Transverse colon (tissue), 4 donors: ENCODE measurements at regions not wholly inside any gene's neighbourhood (a gene's known extent, or its start where the extent isn't known, plus 50 kb on each side); places are given as distances from the start of the nearest gene placed in this dataset.

Experiments
- DNase-seq: peaks from one replicate; pipeline ENCODE4 v3.0.0-alpha.2; 2019
- H3K27ac ChIP-seq, 4 donors: fragments of 200-600 bp; sonication (generic); 2 replicates each; pipeline ENCODE4 v1.5.1; 2016 to 2018; ENCODE audit warnings: inconsistent platforms in 4 of 4
- H3K27me3 ChIP-seq: fragments of 200-600 bp; sonication (generic); 2 replicates; pipeline ENCODE4 v1.5.1; 2017; ENCODE audit warnings: inconsistent platforms
- H3K36me3 ChIP-seq, 4 donors: fragments of 200-600 bp; sonication (generic); 2 replicates each; pipeline ENCODE4 v1.5.1; 2017 to 2019; ENCODE audit warnings: inconsistent platforms in 4 of 4
- H3K4me1 ChIP-seq, 4 donors: fragments of 200-600 bp; sonication (generic); 2 replicates each; pipeline ENCODE4 v1.5.1; 2017 to 2020; ENCODE audit warnings: inconsistent platforms in 4 of 4
- H3K4me3 ChIP-seq, 4 donors: fragments of 200-600 bp; sonication (generic); 1 replicate in 1 of 4; 2 replicates in 3 of 4; pipeline versions ENCODE4 v1.5.1 to v1.6.1; 2017 to 2019; ENCODE audit warnings: inconsistent platforms in 4 of 4
- H3K9me3 ChIP-seq, 2 donors: fragments of 200-600 bp; sonication (generic); 2 replicates each; pipeline ENCODE4 v1.5.1; 2017 to 2019; ENCODE audit warnings: inconsistent platforms in 2 of 2
- EP300 ChIP-seq: sonication (generic); formaldehyde crosslinking; IDR thresholded peaks from one replicate; pipeline ENCODE4 v1.6.1; 2017; ENCODE audit warnings: antibody characterized with exemption, low read depth
- POLR2A ChIP-seq: fragments of 450-650 bp; IDR thresholded peaks from one replicate; pipeline ENCODE4 v1.6.1; 2016; ENCODE audit warnings: antibody characterized with exemption, mild to moderate bottlenecking, moderate library complexity
- POLR2AphosphoS5 ChIP-seq, 3 donors: sonication (generic); formaldehyde crosslinking; IDR thresholded peaks; one replicate each; pipeline ENCODE4 v1.6.1; 2016; ENCODE audit warnings: antibody characterized with exemption in 3 of 3
- WGBS, 2 donors: methylation state at CpG; one replicate each; pipeline ENCODE4 v1.1.5; 2018; ENCODE audit warnings: low coverage in 1 of 2; 5-methylcytosine and 5-hydroxymethylcytosine counted together
- in situ Hi-C, 4 donors: fragments of 200-750 bp; cut with MboI; loops; one replicate each; pipeline versions ENCODE4 v1.15.0 to v1.15.1; 2017; ENCODE audit warnings: low sequenced_read_pairs in 3 of 4, low pct_ligation_motif_present in 1 of 4, low pct_unique_long_range_greater_than_20kb in 1 of 4
- intact Hi-C: fragments of 100-400 bp; cut with DNase I; formaldehyde crosslinking; loops from one replicate; pipeline ENCODE4 v1.15.1; 2023; ENCODE audit warnings: low total_unique reads
- TF ChIP-seq, protein P1 (sequence below), 5 experiments: fragments of 200-600 bp in 3 of 5; fragments of 450-650 bp in 2 of 5; sonication (generic) in 3 of 5; IDR thresholded peaks; 1 replicate in 2 of 5; 2 replicates in 3 of 5; pipeline ENCODE4 v1.5.1; 2016 to 2017; ENCODE audit warnings: antibody characterized with exemption in 5 of 5, inconsistent platforms in 3 of 5, mild to moderate bottlenecking in 2 of 5, moderate library complexity in 1 of 5

DNA sequence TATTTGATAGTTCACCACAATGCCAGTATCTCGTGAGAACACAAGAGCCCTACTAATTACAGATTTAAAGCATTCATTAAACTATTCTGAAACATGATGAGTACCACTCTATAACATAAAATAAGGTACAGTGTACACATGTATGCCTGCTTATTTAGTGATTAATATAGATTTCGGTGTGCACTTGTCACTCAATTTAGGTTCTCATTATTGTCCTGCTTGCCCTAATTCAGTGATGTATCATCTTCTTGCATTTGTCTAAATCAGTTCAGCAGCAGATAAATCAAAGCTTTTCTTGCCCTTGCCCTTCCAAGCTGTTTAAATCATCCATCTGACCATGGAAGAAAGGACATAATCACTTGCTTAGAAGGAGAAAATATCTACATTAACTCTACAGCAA is 359.7 kb downstream of the GXYLT1 start:
- DNase-seq = no peak
- 59 to 69% methylated on average over 2 of the region's 2 CpGs for WGBS, 2 donors
- Histone ChIP-seq H3K4me1 (no peaks in the 10 kb centered on the region), H3K9me3 (no peaks in the 10 kb centered on the region), H3K4me3 (no peak overlapping the region), H3K27me3 (no peaks in the 10 kb centered on the region), H3K27ac (no peak overlapping the region), H3K36me3 (no peaks in the 10 kb centered on the region)
- in situ Hi-C loops (no loop called here), intact Hi-C loops (no loop called here)
- TF ChIP-seq POLR2AphosphoS5 (IDR thresholded peaks at IDR 0.05) (no peak), POLR2A (no peak)

DNA sequence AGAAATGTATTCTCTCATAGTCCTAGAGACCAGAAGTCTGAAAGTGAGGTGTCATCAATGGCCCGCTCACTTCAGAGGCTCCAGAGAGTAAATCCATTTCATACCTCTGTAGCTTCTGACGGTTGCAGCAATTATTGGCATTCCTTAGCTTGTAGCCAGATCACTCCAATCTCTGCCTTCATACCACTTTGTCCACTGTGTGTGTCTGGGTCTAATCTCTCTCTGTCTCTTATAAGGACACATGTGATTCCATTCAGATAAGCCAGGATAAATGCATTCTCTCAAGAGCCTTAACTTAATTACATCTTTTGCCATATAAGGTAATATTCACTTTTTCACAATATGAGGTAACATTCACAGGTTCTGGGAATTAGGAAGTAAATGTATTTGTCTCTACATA is 365.7 kb downstream of the GXYLT1 start:
- H3K27ac ChIP-seq = no peak overlapping the region
- no peaks in the 10 kb centered on the region for H3K4me1 ChIP-seq
- no peaks in the 10 kb centered on the region for H3K36me3 ChIP-seq
- TF ChIP-seq, protein P1, sequence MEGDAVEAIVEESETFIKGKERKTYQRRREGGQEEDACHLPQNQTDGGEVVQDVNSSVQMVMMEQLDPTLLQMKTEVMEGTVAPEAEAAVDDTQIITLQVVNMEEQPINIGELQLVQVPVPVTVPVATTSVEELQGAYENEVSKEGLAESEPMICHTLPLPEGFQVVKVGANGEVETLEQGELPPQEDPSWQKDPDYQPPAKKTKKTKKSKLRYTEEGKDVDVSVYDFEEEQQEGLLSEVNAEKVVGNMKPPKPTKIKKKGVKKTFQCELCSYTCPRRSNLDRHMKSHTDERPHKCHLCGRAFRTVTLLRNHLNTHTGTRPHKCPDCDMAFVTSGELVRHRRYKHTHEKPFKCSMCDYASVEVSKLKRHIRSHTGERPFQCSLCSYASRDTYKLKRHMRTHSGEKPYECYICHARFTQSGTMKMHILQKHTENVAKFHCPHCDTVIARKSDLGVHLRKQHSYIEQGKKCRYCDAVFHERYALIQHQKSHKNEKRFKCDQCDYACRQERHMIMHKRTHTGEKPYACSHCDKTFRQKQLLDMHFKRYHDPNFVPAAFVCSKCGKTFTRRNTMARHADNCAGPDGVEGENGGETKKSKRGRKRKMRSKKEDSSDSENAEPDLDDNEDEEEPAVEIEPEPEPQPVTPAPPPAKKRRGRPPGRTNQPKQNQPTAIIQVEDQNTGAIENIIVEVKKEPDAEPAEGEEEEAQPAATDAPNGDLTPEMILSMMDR (IDR thresholded peaks at IDR 0.05) = no peak
- TF ChIP-seq EP300 (no peak), POLR2AphosphoS5 (IDR thresholded peaks at IDR 0.05) (no peak), POLR2A (no peak)
- in situ Hi-C loops = no loop called here
- intact Hi-C loops = no loop called here
- H3K9me3 ChIP-seq = no peaks in the 10 kb centered on the region
- no peak for DNase-seq
- H3K27me3 ChIP-seq = no peaks in the 10 kb centered on the region
- H3K4me3 ChIP-seq = no peak overlapping the region
- WGBS, 2 donors = 72 to 80% methylated on average over 2 of the region's 2 CpGs

- DNase-seq = no peak
- H3K4me3 ChIP-seq = no peak overlapping the region
- no peaks in the 10 kb centered on the region for H3K9me3 ChIP-seq
- no peaks in the 10 kb centered on the region for H3K36me3 ChIP-seq
- no peaks in the 10 kb centered on the region for H3K27me3 ChIP-seq
- no peaks in the 10 kb centered on the region for H3K4me1 ChIP-seq
- TF ChIP-seq, protein P1 (IDR thresholded peaks at IDR 0.05) = no peak
- TF ChIP-seq EP300 (no peak), POLR2A (no peak), POLR2AphosphoS5 (IDR thresholded peaks at IDR 0.05) (no peak)
- WGBS, 2 donors = 64 to 68% methylated on average over 4 to 9 of the region's 9 CpGs
- in situ Hi-C loops (no loop called here), intact Hi-C loops (no loop called here)
- H3K27ac ChIP-seq = no peak overlapping the region
Observed at GRCh38 chr12:41777064-41777790, 367.4 kb downstream of the GXYLT1 start.

GRCh38 chr12:41772478-41772877 is 372.2 kb downstream of the GXYLT1 start:
- TF ChIP-seq EP300 = no peak
- TF ChIP-seq, protein P1 (IDR thresholded peaks at IDR 0.05) = no peak
- TF ChIP-seq POLR2A = no peak
- no peak for TF ChIP-seq POLR2AphosphoS5 (IDR thresholded peaks at IDR 0.05)
- intact Hi-C loops = no loop called here
- Histone ChIP-seq H3K36me3 (no peaks in the 10 kb centered on the region), H3K4me1 (no peaks in the 10 kb centered on the region), H3K9me3 (no peaks in the 10 kb centered on the region), H3K27ac (no peak overlapping the region), H3K27me3 (no peaks in the 10 kb centered on the region), H3K4me3 (no peak overlapping the region)
- in situ Hi-C loops = no loop called here
- DNase-seq = no peak
- WGBS, 2 donors = 60 to 85% methylated on average over 1 to 4 of the region's 4 CpGs

DNA sequence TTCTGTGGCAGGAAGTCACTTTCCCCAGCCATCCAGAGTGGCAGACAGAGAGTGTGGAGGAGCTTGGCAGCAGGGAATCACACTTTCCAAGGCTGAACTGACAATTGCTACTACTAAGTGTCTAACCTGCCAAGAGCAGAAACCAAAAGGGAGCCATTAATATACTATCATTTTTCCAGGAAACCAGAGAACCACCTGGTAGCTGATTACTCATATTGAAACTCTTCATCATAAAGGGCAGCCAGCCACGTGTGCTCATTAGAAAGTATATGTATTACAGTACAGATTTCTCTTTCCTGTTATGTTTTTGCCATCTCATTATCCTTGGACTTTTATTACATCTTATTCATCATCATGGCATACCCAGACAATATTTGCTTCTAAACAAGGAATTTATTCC is 374.9 kb downstream of the GXYLT1 start:
- in situ Hi-C loops = no loop called here
- intact Hi-C loops = no loop called here
- H3K4me1 ChIP-seq = no peaks in the 10 kb centered on the region
- no peaks in the 10 kb centered on the region for H3K27me3 ChIP-seq
- TF ChIP-seq EP300 = no peak
- no peak for TF ChIP-seq POLR2AphosphoS5 (IDR thresholded peaks at IDR 0.05)
- TF ChIP-seq, protein P1 (IDR thresholded peaks at IDR 0.05) = no peak
- TF ChIP-seq POLR2A = no peak
- no peak overlapping the region for H3K4me3 ChIP-seq
- 22 to 38% methylated on average over 1 of the region's 1 CpG for whole genome bisulfite sequencing, 2 donors
- H3K9me3 ChIP-seq = no peaks in the 10 kb centered on the region
- H3K36me3 ChIP-seq = no peaks in the 10 kb centered on the region
- DNase-seq = no peak
- H3K27ac ChIP-seq = no peak overlapping the region
